ENCODE measurements at regions not wholly inside any gene's neighbourhood (a gene's known extent, or its start where the extent isn't known, plus 50 kb on each side); places are given as distances from the start of the nearest gene placed in this dataset.

DNA sequence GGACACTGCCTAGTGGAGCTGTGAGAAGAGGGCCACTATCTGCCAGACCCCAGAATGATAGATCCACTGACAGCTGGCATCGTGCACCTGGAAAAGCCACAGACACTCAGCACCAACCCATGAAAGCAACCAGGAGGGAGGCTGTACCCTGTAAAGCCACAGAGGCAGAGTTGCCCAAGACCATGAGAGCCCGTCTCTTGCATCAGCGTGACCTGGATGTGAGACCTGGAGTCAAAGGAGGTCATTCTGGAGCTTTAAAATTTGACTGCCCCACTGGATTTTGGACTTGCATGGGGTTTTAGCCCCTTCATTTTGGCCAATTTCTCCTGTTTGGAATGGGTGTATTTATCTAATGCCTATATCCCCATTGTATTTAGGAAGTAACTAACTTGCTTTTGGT, 83.5 kb upstream of the P3H2 start:
- Histone ChIP-seq H3K4me1 (ENCODE audit: insufficient read depth, poor library complexity, severe bottlenecking) (peaks cover 18% of the 10 kb centered on the region), H3K27me3 (ENCODE audit: insufficient read depth, poor library complexity, severe bottlenecking) (no peaks in the 10 kb centered on the region), H3K27ac (ENCODE audit: poor library complexity, severe bottlenecking) (no peak overlapping the region), H3K36me3 (ENCODE audit: low read depth) (no peaks in the 10 kb centered on the region), H3K4me3 (ENCODE audit: severe bottlenecking) (no peak overlapping the region), H3K9me3 (ENCODE audit: severe bottlenecking) (no peaks in the 10 kb centered on the region)
- no peak for DNase-seq (ENCODE audit: low spot score)
- ATAC-seq (ENCODE audit: low read depth) = no peak
- TF ChIP-seq, protein P1, sequence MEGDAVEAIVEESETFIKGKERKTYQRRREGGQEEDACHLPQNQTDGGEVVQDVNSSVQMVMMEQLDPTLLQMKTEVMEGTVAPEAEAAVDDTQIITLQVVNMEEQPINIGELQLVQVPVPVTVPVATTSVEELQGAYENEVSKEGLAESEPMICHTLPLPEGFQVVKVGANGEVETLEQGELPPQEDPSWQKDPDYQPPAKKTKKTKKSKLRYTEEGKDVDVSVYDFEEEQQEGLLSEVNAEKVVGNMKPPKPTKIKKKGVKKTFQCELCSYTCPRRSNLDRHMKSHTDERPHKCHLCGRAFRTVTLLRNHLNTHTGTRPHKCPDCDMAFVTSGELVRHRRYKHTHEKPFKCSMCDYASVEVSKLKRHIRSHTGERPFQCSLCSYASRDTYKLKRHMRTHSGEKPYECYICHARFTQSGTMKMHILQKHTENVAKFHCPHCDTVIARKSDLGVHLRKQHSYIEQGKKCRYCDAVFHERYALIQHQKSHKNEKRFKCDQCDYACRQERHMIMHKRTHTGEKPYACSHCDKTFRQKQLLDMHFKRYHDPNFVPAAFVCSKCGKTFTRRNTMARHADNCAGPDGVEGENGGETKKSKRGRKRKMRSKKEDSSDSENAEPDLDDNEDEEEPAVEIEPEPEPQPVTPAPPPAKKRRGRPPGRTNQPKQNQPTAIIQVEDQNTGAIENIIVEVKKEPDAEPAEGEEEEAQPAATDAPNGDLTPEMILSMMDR (IDR thresholded peaks at IDR 0.05; ENCODE audit: poor library complexity, severe bottlenecking) = no peak

DNA sequence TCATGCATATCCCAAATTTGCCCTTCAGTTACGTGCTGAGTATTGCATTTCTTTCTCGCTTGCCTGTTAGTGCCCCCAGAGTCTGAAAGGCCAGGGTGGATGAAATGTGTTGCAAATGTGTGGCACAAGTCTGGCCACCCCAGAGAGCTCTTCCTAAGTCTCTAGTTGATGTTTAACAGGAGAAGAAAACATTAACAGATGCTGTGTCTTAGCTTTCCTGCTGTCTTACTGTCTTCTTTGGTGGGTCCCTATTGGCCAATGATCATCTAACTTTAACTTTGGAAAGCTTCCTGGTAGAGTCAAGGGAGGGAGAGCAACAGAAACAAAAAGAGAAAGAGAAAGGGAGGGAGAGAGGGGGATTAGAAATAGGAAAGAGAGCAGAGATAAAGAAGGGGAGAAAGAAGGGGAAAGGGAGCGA, 76.7 kb upstream of the P3H2 start:
- TF ChIP-seq, protein P1 (IDR thresholded peaks at IDR 0.05; ENCODE audit: poor library complexity, severe bottlenecking) = no peak

DNA sequence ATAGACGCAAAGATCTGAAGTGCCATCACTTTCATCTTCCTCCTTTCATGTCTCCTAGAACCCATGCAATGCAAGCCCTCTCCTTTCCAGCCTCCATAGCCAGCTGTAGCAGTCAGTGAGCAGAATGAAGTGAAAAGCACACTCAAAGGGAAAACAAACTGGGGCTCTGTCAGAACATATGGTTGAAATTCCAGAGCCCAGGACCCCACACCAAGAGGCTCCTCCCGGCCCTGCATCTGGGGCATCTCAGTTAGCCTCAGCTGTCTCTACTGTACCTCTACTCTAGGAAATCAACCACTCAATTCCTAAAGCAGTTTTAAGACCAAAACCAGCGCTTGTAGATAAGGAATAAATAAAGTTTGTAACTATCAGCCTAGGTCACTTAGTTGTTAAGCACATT, 73.8 kb upstream of the P3H2 start:
- H3K4me1 ChIP-seq (ENCODE audit: insufficient read depth, poor library complexity, severe bottlenecking) = no peaks in the 10 kb centered on the region
- TF ChIP-seq, protein P1 (IDR thresholded peaks at IDR 0.05; ENCODE audit: poor library complexity, severe bottlenecking) = no peak

More for the DNA sequence above, 76.7 kb upstream of the P3H2 start:
- Histone ChIP-seq H3K27ac (ENCODE audit: poor library complexity, severe bottlenecking) (no peak overlapping the region), H3K4me3 (ENCODE audit: severe bottlenecking) (no peak overlapping the region), H3K27me3 (ENCODE audit: insufficient read depth, poor library complexity, severe bottlenecking) (no peaks in the 10 kb centered on the region), H3K4me1 (ENCODE audit: insufficient read depth, poor library complexity, severe bottlenecking) (peaks cover 9% of the 10 kb centered on the region), H3K9me3 (ENCODE audit: severe bottlenecking) (peaks cover 2% of the 10 kb centered on the region), H3K36me3 (ENCODE audit: low read depth) (no peaks in the 10 kb centered on the region)
- no peak for ATAC-seq (ENCODE audit: low read depth)
- no peak for DNase-seq (ENCODE audit: low spot score)

DNA sequence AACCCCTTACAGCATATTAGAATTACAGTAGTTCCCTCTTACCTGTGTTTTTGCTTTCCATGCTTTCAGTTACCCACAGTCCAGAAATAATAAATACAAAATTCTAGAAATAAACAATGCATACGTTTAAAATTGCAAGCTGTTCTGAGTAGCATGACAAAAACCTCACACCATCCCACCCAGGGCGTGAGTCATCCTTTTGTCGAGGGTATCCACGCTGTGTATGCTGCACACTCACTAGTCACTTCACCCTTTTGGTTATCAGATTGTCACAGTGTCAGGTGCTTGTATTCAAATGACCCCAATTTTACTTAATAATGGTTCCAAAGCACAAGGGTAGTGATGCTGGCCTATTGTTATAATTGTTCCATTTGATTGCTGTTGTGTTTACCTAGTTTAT, 72.5 kb upstream of the P3H2 start:
- DNase-seq (ENCODE audit: low spot score) = no peak
- no peaks in the 10 kb centered on the region for H3K36me3 ChIP-seq (ENCODE audit: low read depth)
- H3K4me1 ChIP-seq (ENCODE audit: insufficient read depth, poor library complexity, severe bottlenecking) = no peaks in the 10 kb centered on the region
- TF ChIP-seq, protein P1 (IDR thresholded peaks at IDR 0.05; ENCODE audit: poor library complexity, severe bottlenecking) = no peak
- no peak for ATAC-seq (ENCODE audit: low read depth)
- H3K4me3 ChIP-seq (ENCODE audit: severe bottlenecking) = no peak overlapping the region
- no peaks in the 10 kb centered on the region for H3K27me3 ChIP-seq (ENCODE audit: insufficient read depth, poor library complexity, severe bottlenecking)
- H3K9me3 ChIP-seq (ENCODE audit: severe bottlenecking) = peaks cover 2% of the 10 kb centered on the region
- H3K27ac ChIP-seq (ENCODE audit: poor library complexity, severe bottlenecking) = no peak overlapping the region

More for the DNA sequence above, 73.8 kb upstream of the P3H2 start:
- Histone ChIP-seq H3K9me3 (ENCODE audit: severe bottlenecking) (peaks cover 2% of the 10 kb centered on the region), H3K27me3 (ENCODE audit: insufficient read depth, poor library complexity, severe bottlenecking) (no peaks in the 10 kb centered on the region), H3K27ac (ENCODE audit: poor library complexity, severe bottlenecking) (no peak overlapping the region), H3K4me3 (ENCODE audit: severe bottlenecking) (no peak overlapping the region), H3K36me3 (ENCODE audit: low read depth) (no peaks in the 10 kb centered on the region)
- DNase-seq (ENCODE audit: low spot score) = no peak
- ATAC-seq (ENCODE audit: low read depth) = no peak

DNA sequence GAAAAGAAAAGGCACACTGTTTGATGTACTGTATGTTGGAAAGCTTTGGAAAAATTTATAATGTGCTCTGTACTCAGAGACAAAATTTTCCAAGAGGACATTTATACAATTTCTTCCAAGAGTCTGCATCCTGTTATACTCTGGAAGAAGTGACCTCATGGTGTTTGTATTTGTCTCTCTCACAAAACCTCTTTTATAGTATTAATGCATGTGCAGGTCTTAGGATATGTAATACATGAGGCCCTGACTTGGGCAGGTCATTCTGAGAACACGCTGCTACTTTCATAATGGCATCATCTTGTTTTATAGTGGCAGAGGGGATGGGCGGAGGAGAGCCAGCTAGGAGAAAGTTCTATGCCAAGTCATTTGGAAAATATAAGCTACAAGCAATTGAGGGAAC, 72.0 kb upstream of the P3H2 start:
- H3K4me3 ChIP-seq (ENCODE audit: severe bottlenecking) = no peak overlapping the region
- TF ChIP-seq, protein P1 (IDR thresholded peaks at IDR 0.05; ENCODE audit: poor library complexity, severe bottlenecking) = no peak
- ATAC-seq (ENCODE audit: low read depth) = no peak
- H3K36me3 ChIP-seq (ENCODE audit: low read depth) = no peaks in the 10 kb centered on the region
- no peaks in the 10 kb centered on the region for H3K4me1 ChIP-seq (ENCODE audit: insufficient read depth, poor library complexity, severe bottlenecking)
- H3K9me3 ChIP-seq (ENCODE audit: severe bottlenecking) = no peaks in the 10 kb centered on the region
- no peaks in the 10 kb centered on the region for H3K27me3 ChIP-seq (ENCODE audit: insufficient read depth, poor library complexity, severe bottlenecking)
- no peak overlapping the region for H3K27ac ChIP-seq (ENCODE audit: poor library complexity, severe bottlenecking)
- no peak for DNase-seq (ENCODE audit: low spot score)
